DND-41 (cell line): ENCODE measurements at regions not wholly inside any gene's neighbourhood (a gene's known extent, or its start where the extent isn't known, plus 50 kb on each side); places are given as distances from the start of the nearest gene placed in this dataset.

Experiments
- EZH2 ChIP-seq: IDR thresholded peaks from 3 replicates; pipeline ENCODE4 v1.6.1; 2012; ENCODE audit warnings: borderline replicate concordance, low read depth, mild to moderate bottlenecking, moderate library complexity, low read length, inconsistent platforms; ENCODE audit not compliant: severe bottlenecking
- TF ChIP-seq, protein P1 (sequence below): IDR thresholded peaks from 2 replicates; pipeline ENCODE4 v1.5.1; 2012; ENCODE audit warnings: borderline replicate concordance, low read length, moderate library complexity, mild to moderate bottlenecking; ENCODE audit not compliant: poor library complexity, severe bottlenecking; ENCODE audit errors: extremely low read depth

DNA sequence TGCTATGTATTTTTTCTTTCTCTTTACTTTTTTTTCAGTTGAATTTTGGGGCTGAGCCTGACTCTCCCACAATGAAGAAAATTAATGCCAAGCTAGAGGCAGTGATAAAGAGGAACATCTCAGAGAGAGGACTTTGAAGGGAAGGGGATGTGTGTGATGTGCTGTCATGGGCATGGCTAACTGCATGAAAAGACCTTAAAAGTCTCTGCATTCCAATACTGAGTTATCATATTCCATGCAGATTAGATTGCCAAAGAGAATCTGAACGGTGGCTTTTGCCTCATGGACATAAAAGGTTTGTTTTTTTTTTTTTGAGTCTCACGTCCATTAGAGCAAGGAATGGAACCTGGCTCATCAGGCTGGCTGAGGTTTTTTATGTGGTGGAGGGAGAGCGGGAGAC lies 213.9 kb downstream of the PIK3C3 start:
- TF ChIP-seq, protein P1, sequence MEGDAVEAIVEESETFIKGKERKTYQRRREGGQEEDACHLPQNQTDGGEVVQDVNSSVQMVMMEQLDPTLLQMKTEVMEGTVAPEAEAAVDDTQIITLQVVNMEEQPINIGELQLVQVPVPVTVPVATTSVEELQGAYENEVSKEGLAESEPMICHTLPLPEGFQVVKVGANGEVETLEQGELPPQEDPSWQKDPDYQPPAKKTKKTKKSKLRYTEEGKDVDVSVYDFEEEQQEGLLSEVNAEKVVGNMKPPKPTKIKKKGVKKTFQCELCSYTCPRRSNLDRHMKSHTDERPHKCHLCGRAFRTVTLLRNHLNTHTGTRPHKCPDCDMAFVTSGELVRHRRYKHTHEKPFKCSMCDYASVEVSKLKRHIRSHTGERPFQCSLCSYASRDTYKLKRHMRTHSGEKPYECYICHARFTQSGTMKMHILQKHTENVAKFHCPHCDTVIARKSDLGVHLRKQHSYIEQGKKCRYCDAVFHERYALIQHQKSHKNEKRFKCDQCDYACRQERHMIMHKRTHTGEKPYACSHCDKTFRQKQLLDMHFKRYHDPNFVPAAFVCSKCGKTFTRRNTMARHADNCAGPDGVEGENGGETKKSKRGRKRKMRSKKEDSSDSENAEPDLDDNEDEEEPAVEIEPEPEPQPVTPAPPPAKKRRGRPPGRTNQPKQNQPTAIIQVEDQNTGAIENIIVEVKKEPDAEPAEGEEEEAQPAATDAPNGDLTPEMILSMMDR = no peak
- TF ChIP-seq EZH2 = no peak
